Stimulated activated CD4-positive, alpha-beta T cell treated with anti-CD3 and anti-CD28 coated beads, Interleukin-15, amount 100 ng/mL, for 24 hours (primary cell): ENCODE measurements at regions not wholly inside any gene's neighbourhood (a gene's known extent, or its start where the extent isn't known, plus 50 kb on each side); places are given as distances from the start of the nearest gene placed in this dataset.
"Not testable (repeated sequence)": the region's sequence is repeated elsewhere in the genome, so short reads cannot be mapped to it uniquely, and the experiment has no call there.

Experiments
- DNase-seq: peaks from one replicate; pipeline ENCODE4 v3.0.0-alpha.2; 2020

- DNase-seq: no peak
Observed at GRCh38 chr2:240383099-240383758, 52.2 kb upstream of the GPC1 start.

- no peak for DNase-seq
Observed at GRCh38 chr2:240383871-240384700, 51.4 kb upstream of the GPC1 start.

- DNase-seq: no peak
Observed at GRCh38 chr2:240384711-240385450, 50.6 kb upstream of the GPC1 start.

GRCh38 chr2:240385451-240386161, 49.9 kb upstream of the GPC1 start:
- DNase-seq: not testable (repeated sequence)
